ENCODE measurements at regions not wholly inside any gene's neighbourhood (a gene's known extent, or its start where the extent isn't known, plus 50 kb on each side); places are given as distances from the start of the nearest gene placed in this dataset.

DNA sequence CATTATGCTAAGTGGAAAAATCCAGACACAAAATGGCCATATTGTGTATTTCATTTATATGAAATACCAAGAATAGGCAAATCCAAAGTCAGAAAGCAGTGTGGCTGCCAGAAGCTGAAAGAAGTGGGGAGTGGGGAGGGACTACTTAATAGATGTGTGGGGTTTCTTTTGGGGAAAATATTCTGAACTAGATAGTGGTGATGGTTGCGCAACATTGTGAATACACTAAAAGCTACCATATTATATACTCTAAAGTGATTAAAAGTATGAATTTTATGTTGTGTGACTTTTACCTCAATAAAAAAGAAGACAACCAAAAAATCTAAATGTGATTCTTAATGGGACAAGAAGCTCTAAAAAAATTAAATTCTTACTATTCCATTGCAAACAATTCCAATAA is 272.6 kb downstream of the DAD1 start:
- TF ChIP-seq YY1 (IDR thresholded peaks at IDR 0.05; ENCODE audit: insufficient read depth, insufficient read length): no peak
- no peak for TF ChIP-seq SUZ12 (IDR thresholded peaks at IDR 0.05; ENCODE audit: extremely low read depth, insufficient read depth, insufficient read length)
- no peak for TF ChIP-seq ZNF274 (IDR thresholded peaks at IDR 0.05; ENCODE audit: low read depth, low read length)

Data from NT2/D1 (cell line).